Kidney epithelial cell (primary cell): ENCODE measurements at regions not wholly inside any gene's neighbourhood (a gene's known extent, or its start where the extent isn't known, plus 50 kb on each side); places are given as distances from the start of the nearest gene placed in this dataset.
A peak's percentile ranks its signal among the peaks of the same experiment; 100 is the strongest.

Experiments used
- DNase-seq: peaks from one replicate; pipeline ENCODE4 v3.0.0-alpha.2; 2010; ENCODE audit warnings: low read depth
- H3K27me3 ChIP-seq: 2 replicates; pipeline ENCODE4 v1.6.0; 2011; ENCODE audit warnings: low read length; ENCODE audit not compliant: control insufficient read depth, insufficient read depth
- H3K36me3 ChIP-seq: 2 replicates; pipeline ENCODE4 v1.5.1; 2011; ENCODE audit warnings: low read length; ENCODE audit not compliant: control insufficient read depth, insufficient read depth
- H3K4me3 ChIP-seq: 2 replicates; pipeline ENCODE4 v1.5.1; 2011; ENCODE audit warnings: low read depth, mild to moderate bottlenecking, control low read depth, low read length
- TF ChIP-seq, protein P1 (sequence below): IDR thresholded peaks from 2 replicates; pipeline ENCODE4 v1.5.1; 2011; ENCODE audit warnings: mild to moderate bottlenecking, moderate library complexity, low read length, control low read depth, inconsistent platforms; ENCODE audit not compliant: insufficient read depth, poor library complexity, severe bottlenecking

DNA sequence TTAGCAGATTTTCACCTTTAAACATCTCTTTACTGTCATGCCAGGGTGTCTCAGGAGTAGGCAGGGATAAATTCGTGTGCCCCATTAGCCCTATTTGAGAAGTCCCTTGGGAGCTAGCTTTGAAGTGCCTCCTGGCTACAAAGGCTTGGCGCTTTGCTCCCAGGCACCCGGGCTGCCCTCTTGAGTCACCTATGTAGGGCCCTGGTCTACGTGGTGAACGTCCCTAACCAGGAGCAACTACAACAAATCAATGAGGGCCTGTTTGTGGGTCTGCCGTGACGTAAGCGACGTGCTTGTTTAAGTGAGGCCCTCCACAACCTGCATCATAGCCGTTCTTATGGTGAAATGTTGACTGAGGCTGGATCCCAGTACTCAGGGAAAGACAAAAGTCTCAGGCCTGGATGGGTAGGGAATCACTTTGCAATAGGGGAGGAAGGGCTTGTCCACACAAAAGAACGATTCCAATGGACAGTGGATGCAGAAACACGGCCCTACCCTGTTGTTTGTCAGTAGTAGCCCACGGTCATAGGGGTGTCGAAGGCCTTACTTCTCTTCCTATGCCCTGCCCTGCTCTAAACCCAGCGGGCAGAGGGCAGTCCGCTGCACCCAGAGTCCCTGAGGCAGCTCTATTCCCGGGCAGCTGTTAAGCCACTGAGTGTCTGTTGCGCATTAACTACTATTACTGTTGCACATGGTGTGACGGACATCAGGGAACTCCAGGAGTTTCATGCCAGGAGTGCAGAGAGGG, 93.9 kb downstream of the INHBB start:
- H3K4me3 ChIP-seq = no peak overlapping the region
- no peaks in the 10 kb centered on the region for H3K36me3 ChIP-seq
- TF ChIP-seq, protein P1, sequence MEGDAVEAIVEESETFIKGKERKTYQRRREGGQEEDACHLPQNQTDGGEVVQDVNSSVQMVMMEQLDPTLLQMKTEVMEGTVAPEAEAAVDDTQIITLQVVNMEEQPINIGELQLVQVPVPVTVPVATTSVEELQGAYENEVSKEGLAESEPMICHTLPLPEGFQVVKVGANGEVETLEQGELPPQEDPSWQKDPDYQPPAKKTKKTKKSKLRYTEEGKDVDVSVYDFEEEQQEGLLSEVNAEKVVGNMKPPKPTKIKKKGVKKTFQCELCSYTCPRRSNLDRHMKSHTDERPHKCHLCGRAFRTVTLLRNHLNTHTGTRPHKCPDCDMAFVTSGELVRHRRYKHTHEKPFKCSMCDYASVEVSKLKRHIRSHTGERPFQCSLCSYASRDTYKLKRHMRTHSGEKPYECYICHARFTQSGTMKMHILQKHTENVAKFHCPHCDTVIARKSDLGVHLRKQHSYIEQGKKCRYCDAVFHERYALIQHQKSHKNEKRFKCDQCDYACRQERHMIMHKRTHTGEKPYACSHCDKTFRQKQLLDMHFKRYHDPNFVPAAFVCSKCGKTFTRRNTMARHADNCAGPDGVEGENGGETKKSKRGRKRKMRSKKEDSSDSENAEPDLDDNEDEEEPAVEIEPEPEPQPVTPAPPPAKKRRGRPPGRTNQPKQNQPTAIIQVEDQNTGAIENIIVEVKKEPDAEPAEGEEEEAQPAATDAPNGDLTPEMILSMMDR = no peak
- DNase-seq = no peak
- H3K27me3 ChIP-seq = peaks cover 43% of the 10 kb centered on the region

- no peak overlapping the region for H3K4me3 ChIP-seq
- H3K27me3 ChIP-seq = peaks cover 34% of the 10 kb centered on the region
- TF ChIP-seq, protein P1 = no peak
- no peaks in the 10 kb centered on the region for H3K36me3 ChIP-seq
- DNase-seq = no peak
Observed at GRCh38 chr2:120440521-120441350, 94.8 kb downstream of the INHBB start.

- no peaks in the 10 kb centered on the region for H3K36me3 ChIP-seq
- peaks cover 33% of the 10 kb centered on the region for H3K27me3 ChIP-seq
- DNase-seq = no peak
- H3K4me3 ChIP-seq = no peak overlapping the region
- TF ChIP-seq, protein P1 = no peak
Observed at GRCh38 chr2:120441351-120441700, 95.4 kb downstream of the INHBB start.

- no peak for DNase-seq
- peaks cover 33% of the 10 kb centered on the region for H3K27me3 ChIP-seq
Observed at GRCh38 chr2:120441744-120442471, 96.0 kb downstream of the INHBB start.

DNA sequence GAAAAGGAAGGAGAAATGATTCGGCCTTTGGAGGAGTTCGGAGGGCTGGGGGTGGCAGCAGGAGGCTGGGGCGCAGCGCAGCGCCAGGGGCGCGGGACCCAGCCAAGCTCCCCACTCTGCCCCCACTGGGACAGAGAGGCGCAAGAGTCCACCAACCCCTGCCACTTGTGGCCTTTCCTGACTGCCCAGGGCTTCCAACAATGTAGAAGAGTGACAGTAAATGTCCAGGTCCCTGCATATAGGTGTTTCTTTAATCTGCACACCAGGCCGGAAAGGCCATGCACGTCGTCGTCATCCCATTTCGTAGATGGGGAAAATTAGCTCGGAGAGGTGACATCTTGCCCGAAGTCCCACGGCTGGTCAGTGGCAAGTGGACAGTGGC, 96.6 kb downstream of the INHBB start:
- TF ChIP-seq, protein P1 = no peak
- peaks cover 33% of the 10 kb centered on the region for H3K27me3 ChIP-seq
- no peak for DNase-seq
- H3K36me3 ChIP-seq = no peaks in the 10 kb centered on the region
- H3K4me3 ChIP-seq = peak overlapping the region; percentile 24

More at GRCh38 chr2:120441744-120442471, 96.0 kb downstream of the INHBB start:
- peak overlapping the region; percentile 24 for H3K4me3 ChIP-seq
- no peaks in the 10 kb centered on the region for H3K36me3 ChIP-seq
- TF ChIP-seq, protein P1 = no peak
